HG03039 (cell line): ENCODE measurements at regions not wholly inside any gene's neighbourhood (a gene's known extent, or its start where the extent isn't known, plus 50 kb on each side); places are given as distances from the start of the nearest gene placed in this dataset.
"Not testable (repeated sequence)": the region's sequence is repeated elsewhere in the genome, so short reads cannot be mapped to it uniquely, and the experiment has no call there.

ENCODE experiments used
- ATAC-seq: cut with Tn5 transposase; IDR thresholded peaks from one replicate; pipeline ENCODE4 v1.9.1; 2021; ENCODE audit warnings: mild to moderate bottlenecking, moderate library complexity; ENCODE audit not compliant: unreplicated experiment

- ATAC-seq, result no peak
Measured at GRCh38 chr12:131445795-131446194, 265.1 kb upstream of the SFSWAP start.

GRCh38 chr12:131447636-131448035 lies 263.3 kb upstream of the SFSWAP start:
- not testable (repeated sequence) for ATAC-seq

GRCh38 chr12:131448254-131448795 lies 262.6 kb upstream of the SFSWAP start:
- no peak for ATAC-seq

GRCh38 chr12:131449027-131449426 lies 261.9 kb upstream of the SFSWAP start:
- no peak for ATAC-seq

GRCh38 chr12:131452444-131452860 lies 258.4 kb upstream of the SFSWAP start:
- ATAC-seq, result no peak

GRCh38 chr12:131454418-131455217 lies 256.3 kb upstream of the SFSWAP start:
- no peak for ATAC-seq

GRCh38 chr12:131455218-131455506 lies 255.7 kb upstream of the SFSWAP start:
- ATAC-seq, result no peak

GRCh38 chr12:131455581-131456110 lies 255.2 kb upstream of the SFSWAP start:
- ATAC-seq, result no peak

- ATAC-seq, result no peak
Measured at GRCh38 chr12:131456301-131457027, 254.4 kb upstream of the SFSWAP start.

GRCh38 chr12:131457028-131457310 lies 253.9 kb upstream of the SFSWAP start:
- no peak for ATAC-seq

- ATAC-seq, result no peak
Measured at GRCh38 chr12:131457331-131458047, 253.4 kb upstream of the SFSWAP start.

- no peak for ATAC-seq
Measured at GRCh38 chr12:131458048-131458374, 252.9 kb upstream of the SFSWAP start.

GRCh38 chr12:131458931-131459772 lies 251.7 kb upstream of the SFSWAP start:
- ATAC-seq, result no peak

- ATAC-seq, result no peak
Measured at GRCh38 chr12:131459773-131460365, 251.0 kb upstream of the SFSWAP start.

- ATAC-seq, result no peak
Measured at GRCh38 chr12:131460520-131460919, 250.4 kb upstream of the SFSWAP start.

GRCh38 chr12:131461096-131461495 lies 249.8 kb upstream of the SFSWAP start:
- ATAC-seq, result no peak

GRCh38 chr12:131463174-131463573 lies 247.7 kb upstream of the SFSWAP start:
- ATAC-seq, result no peak

GRCh38 chr12:131464081-131464480 lies 246.8 kb upstream of the SFSWAP start:
- ATAC-seq, result no peak

- no peak for ATAC-seq
Measured at GRCh38 chr12:131466306-131466705, 244.6 kb upstream of the SFSWAP start.

- ATAC-seq, result no peak
Measured at GRCh38 chr12:131466932-131467331, 244.0 kb upstream of the SFSWAP start.
